Neural progenitor cell (in vitro differentiated cells): ENCODE measurements at regions not wholly inside any gene's neighbourhood (a gene's known extent, or its start where the extent isn't known, plus 50 kb on each side); places are given as distances from the start of the nearest gene placed in this dataset.

Experiments used
- DNase-seq: peaks from one replicate; pipeline ENCODE4 v3.0.0-alpha.2; 2016; ENCODE audit warnings: low spot score
- H2AFZ ChIP-seq: fragments of 200-600 bp; sonication (generic); replicated peaks from 2 replicates; pipeline ENCODE4 v1.6.1; 2016; ENCODE audit warnings: antibody characterized with exemption
- H3F3A ChIP-seq: fragments of 200-600 bp; sonication (generic); 2 replicates; pipeline ENCODE4 v1.6.1; 2016; ENCODE audit warnings: antibody characterized with exemption, low read depth
- H3K27ac ChIP-seq: fragments of 200-600 bp; sonication (generic); 2 replicates; pipeline ENCODE4 v1.5.1; 2016; ENCODE audit warnings: mild to moderate bottlenecking
- H3K27me3 ChIP-seq: fragments of 200-600 bp; sonication (generic); 2 replicates; pipeline ENCODE4 v1.6.1; 2016; ENCODE audit warnings: mild to moderate bottlenecking, moderate library complexity
- H3K36me3 ChIP-seq: fragments of 200-600 bp; sonication (generic); 2 replicates; pipeline ENCODE4 v1.5.1; 2016
- H3K4me1 ChIP-seq: fragments of 200-600 bp; sonication (generic); 2 replicates; pipeline ENCODE4 v1.6.1; 2016; ENCODE audit warnings: mixed run types
- H3K4me2 ChIP-seq: fragments of 200-600 bp; sonication (generic); 2 replicates; pipeline ENCODE4 v1.6.1; 2016
- H3K4me3 ChIP-seq: fragments of 200-600 bp; sonication (generic); 2 replicates; pipeline ENCODE4 v1.5.1; 2016
- H3K79me2 ChIP-seq: fragments of 200-600 bp; sonication (generic); 2 replicates; pipeline ENCODE4 v1.6.1; 2016; ENCODE audit warnings: low read depth
- H3K9ac ChIP-seq: fragments of 200-600 bp; sonication (generic); 2 replicates; pipeline ENCODE4 v1.6.1; 2016
- H3K9me3 ChIP-seq: fragments of 200-600 bp; sonication (generic); 2 replicates; pipeline ENCODE4 v1.5.1; 2016; ENCODE audit warnings: low read depth
- H4K20me1 ChIP-seq: fragments of 200-600 bp; sonication (generic); 2 replicates; pipeline ENCODE4 v1.6.1; 2016; ENCODE audit warnings: low read depth
- H3K27ac Mint-ChIP-seq: 3 replicates; pipeline ENCODE4 v1.8.0; 2021; ENCODE audit warnings: mixed read lengths
- H3K27me3 Mint-ChIP-seq: 2 replicates; pipeline ENCODE4 v1.8.0; 2022; ENCODE audit warnings: low read depth, mild to moderate bottlenecking, inconsistent platforms, moderate library complexity, mixed read lengths; ENCODE audit not compliant: insufficient read depth
- H3K36me3 Mint-ChIP-seq: 3 replicates; pipeline ENCODE4 v1.8.0; 2021; ENCODE audit warnings: mixed read lengths
- H3K4me1 Mint-ChIP-seq: 3 replicates; pipeline ENCODE4 v1.8.0; 2021; ENCODE audit warnings: mixed read lengths
- H3K4me3 Mint-ChIP-seq: 3 replicates; pipeline ENCODE4 v1.8.0; 2021; ENCODE audit warnings: mild to moderate bottlenecking, moderate library complexity, mixed read lengths
- H3K9me3 Mint-ChIP-seq: 3 replicates; pipeline ENCODE4 v1.8.0; 2020; ENCODE audit warnings: mixed read lengths
- CTCF ChIP-seq: fragments of 200-600 bp; sonication (generic); IDR thresholded peaks from 2 replicates; pipeline ENCODE4 v1.5.1; 2017; ENCODE audit warnings: antibody characterized with exemption, mild to moderate bottlenecking
- EZH2 ChIP-seq: fragments of 200-600 bp; sonication (generic); IDR thresholded peaks from 2 replicates; pipeline ENCODE4 v1.6.1; 2017; ENCODE audit warnings: antibody characterized with exemption, mild to moderate bottlenecking, moderate library complexity
- EZH2phosphoT487 ChIP-seq: fragments of 200-600 bp; sonication (generic); IDR thresholded peaks from 2 replicates; pipeline ENCODE4 v1.6.1; 2017; ENCODE audit warnings: antibody characterized with exemption

GRCh38 chrX:99184153-99184552 lies 1225.9 kb downstream of the PCDH19 start:
- H3K4me1 ChIP-seq: no peaks in the 10 kb centered on the region
- no peaks in the 10 kb centered on the region for H3F3A ChIP-seq
- H3K27ac ChIP-seq: no peak overlapping the region
- H3K27me3 ChIP-seq: no peaks in the 10 kb centered on the region
- H3K36me3 ChIP-seq: no peaks in the 10 kb centered on the region
- Mint-ChIP-seq H3K4me1 (no peaks in the 10 kb centered on the region), H3K27me3 (no peaks in the 10 kb centered on the region), H3K36me3 (no peaks in the 10 kb centered on the region), H3K9me3 (peaks cover 1% of the 10 kb centered on the region), H3K4me3 (no peak overlapping the region), H3K27ac (no peak overlapping the region)
- H3K79me2 ChIP-seq: no peaks in the 10 kb centered on the region
- H3K9me3 ChIP-seq: no peaks in the 10 kb centered on the region
- no peak overlapping the region for H3K4me2 ChIP-seq
- TF ChIP-seq CTCF: no peak
- TF ChIP-seq EZH2: no peak
- TF ChIP-seq EZH2phosphoT487: no peak
- no peaks in the 10 kb centered on the region for H4K20me1 ChIP-seq
- DNase-seq: no peak
- no peak overlapping the region for H2AFZ ChIP-seq
- H3K4me3 ChIP-seq: no peak overlapping the region
- no peak overlapping the region for H3K9ac ChIP-seq

GRCh38 chrX:99172958-99173357 lies 1237.1 kb downstream of the PCDH19 start:
- Mint-ChIP-seq H3K27me3 (no peaks in the 10 kb centered on the region), H3K4me1 (no peaks in the 10 kb centered on the region), H3K27ac (no peak overlapping the region), H3K4me3 (no peak overlapping the region), H3K9me3 (no peaks in the 10 kb centered on the region), H3K36me3 (no peaks in the 10 kb centered on the region)
- Histone ChIP-seq H3F3A (no peaks in the 10 kb centered on the region), H3K27me3 (no peaks in the 10 kb centered on the region), H3K9ac (no peak overlapping the region), H3K79me2 (no peaks in the 10 kb centered on the region), H2AFZ (no peak overlapping the region), H3K36me3 (no peaks in the 10 kb centered on the region), H3K9me3 (no peaks in the 10 kb centered on the region), H3K27ac (no peak overlapping the region), H3K4me2 (no peak overlapping the region), H4K20me1 (no peaks in the 10 kb centered on the region), H3K4me3 (no peak overlapping the region), H3K4me1 (peaks cover 3% of the 10 kb centered on the region)
- no peak for TF ChIP-seq EZH2phosphoT487
- TF ChIP-seq CTCF: peak; percentile 31
- TF ChIP-seq EZH2: no peak
- peak; percentile 16 for DNase-seq

GRCh38 chrX:99142745-99143144 lies 1267.3 kb downstream of the PCDH19 start:
- Histone ChIP-seq H3K9me3 (no peaks in the 10 kb centered on the region), H3K27me3 (no peaks in the 10 kb centered on the region), H4K20me1 (no peaks in the 10 kb centered on the region), H3K36me3 (no peaks in the 10 kb centered on the region), H3K27ac (no peak overlapping the region), H3K4me2 (no peak overlapping the region), H3K4me1 (peaks cover 5% of the 10 kb centered on the region), H3K4me3 (no peak overlapping the region), H3F3A (peaks cover 4% of the 10 kb centered on the region), H3K79me2 (no peaks in the 10 kb centered on the region), H2AFZ (peak overlapping the region; percentile 35), H3K9ac (no peak overlapping the region)
- TF ChIP-seq CTCF: no peak
- no peak for TF ChIP-seq EZH2
- no peak for TF ChIP-seq EZH2phosphoT487
- Mint-ChIP-seq H3K27ac (no peak overlapping the region), H3K27me3 (peaks cover 2% of the 10 kb centered on the region), H3K4me1 (peaks cover 7% of the 10 kb centered on the region), H3K36me3 (no peaks in the 10 kb centered on the region), H3K4me3 (no peak overlapping the region), H3K9me3 (peaks cover 7% of the 10 kb centered on the region)
- DNase-seq: no peak
